GM10266 (cell line): ENCODE measurements at regions not wholly inside any gene's neighbourhood (a gene's known extent, or its start where the extent isn't known, plus 50 kb on each side); places are given as distances from the start of the nearest gene placed in this dataset.

Source experiments
- DNase-seq: peaks from one replicate; pipeline ENCODE4 v3.0.0; 2012; ENCODE audit errors: extremely low spot score
- CTCF ChIP-seq: IDR thresholded peaks from 2 replicates; pipeline ENCODE4 v1.5.1; 2012; ENCODE audit warnings: mild to moderate bottlenecking, low read depth; ENCODE audit not compliant: control insufficient read depth, insufficient read depth; ENCODE audit errors: missing control alignments

- DNase-seq: no peak
- TF ChIP-seq CTCF: no peak
Measured at GRCh38 chr9:86407022-86407421, 52.8 kb upstream of the TUT7 start.

GRCh38 chr9:86406366-86406765 lies 52.2 kb upstream of the TUT7 start:
- no peak for DNase-seq

GRCh38 chr9:86405926-86406325 lies 51.7 kb upstream of the TUT7 start:
- TF ChIP-seq CTCF: no peak
- no peak for DNase-seq

More at GRCh38 chr9:86406366-86406765, 52.2 kb upstream of the TUT7 start:
- TF ChIP-seq CTCF: no peak

GRCh38 chr9:86405086-86405491 lies 50.9 kb upstream of the TUT7 start:
- no peak for TF ChIP-seq CTCF
- no peak for DNase-seq
